ENCODE measurements at regions not wholly inside any gene's neighbourhood (a gene's known extent, or its start where the extent isn't known, plus 50 kb on each side); places are given as distances from the start of the nearest gene placed in this dataset.

DNA sequence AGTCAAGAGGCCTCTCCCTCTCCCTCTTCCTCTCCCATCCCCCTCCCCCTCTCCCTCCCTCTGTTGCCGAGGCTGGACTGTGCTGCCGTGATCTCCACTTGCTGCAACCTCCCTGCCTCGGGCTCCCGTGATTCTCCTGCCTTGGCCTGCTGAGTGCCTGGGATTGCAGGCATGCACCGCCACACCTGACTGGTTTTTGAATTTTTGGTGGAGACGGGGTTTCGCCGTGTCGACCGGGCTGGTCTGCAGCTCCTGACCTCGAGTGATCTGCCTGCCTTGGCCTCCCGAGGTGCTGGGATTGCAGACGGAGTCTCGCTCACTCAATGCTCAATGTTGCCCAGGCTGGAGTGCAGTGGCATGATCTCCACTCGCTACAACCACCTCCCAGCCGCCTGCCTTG lies 165.1 kb downstream of the CENPC start:
- Histone ChIP-seq H3K4me1 (no peaks in the 10 kb centered on the region), H3K27ac (no peak overlapping the region), H3K4me3 (no peak overlapping the region), H3K9me3 (no peaks in the 10 kb centered on the region), H3K36me3 (ENCODE audit: insufficient read depth in 1 of 2, low read depth in 1 of 2) (no peaks in the 10 kb centered on the region), H3K27me3 (ENCODE audit: insufficient read depth in 3 of 3, low read length in 2 of 3) (no peaks in the 10 kb centered on the region)
- TF ChIP-seq, protein P1, sequence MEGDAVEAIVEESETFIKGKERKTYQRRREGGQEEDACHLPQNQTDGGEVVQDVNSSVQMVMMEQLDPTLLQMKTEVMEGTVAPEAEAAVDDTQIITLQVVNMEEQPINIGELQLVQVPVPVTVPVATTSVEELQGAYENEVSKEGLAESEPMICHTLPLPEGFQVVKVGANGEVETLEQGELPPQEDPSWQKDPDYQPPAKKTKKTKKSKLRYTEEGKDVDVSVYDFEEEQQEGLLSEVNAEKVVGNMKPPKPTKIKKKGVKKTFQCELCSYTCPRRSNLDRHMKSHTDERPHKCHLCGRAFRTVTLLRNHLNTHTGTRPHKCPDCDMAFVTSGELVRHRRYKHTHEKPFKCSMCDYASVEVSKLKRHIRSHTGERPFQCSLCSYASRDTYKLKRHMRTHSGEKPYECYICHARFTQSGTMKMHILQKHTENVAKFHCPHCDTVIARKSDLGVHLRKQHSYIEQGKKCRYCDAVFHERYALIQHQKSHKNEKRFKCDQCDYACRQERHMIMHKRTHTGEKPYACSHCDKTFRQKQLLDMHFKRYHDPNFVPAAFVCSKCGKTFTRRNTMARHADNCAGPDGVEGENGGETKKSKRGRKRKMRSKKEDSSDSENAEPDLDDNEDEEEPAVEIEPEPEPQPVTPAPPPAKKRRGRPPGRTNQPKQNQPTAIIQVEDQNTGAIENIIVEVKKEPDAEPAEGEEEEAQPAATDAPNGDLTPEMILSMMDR (IDR thresholded peaks at IDR 0.05): no peak
- WGBS, 3 donors: 85 to 93% (median 89%) methylated on average over 16 of the region's 16 CpGs
- DNase-seq (no peak), ATAC-seq (no peak)
- intact Hi-C loops (cut with DNase I): no loop called here

DNA sequence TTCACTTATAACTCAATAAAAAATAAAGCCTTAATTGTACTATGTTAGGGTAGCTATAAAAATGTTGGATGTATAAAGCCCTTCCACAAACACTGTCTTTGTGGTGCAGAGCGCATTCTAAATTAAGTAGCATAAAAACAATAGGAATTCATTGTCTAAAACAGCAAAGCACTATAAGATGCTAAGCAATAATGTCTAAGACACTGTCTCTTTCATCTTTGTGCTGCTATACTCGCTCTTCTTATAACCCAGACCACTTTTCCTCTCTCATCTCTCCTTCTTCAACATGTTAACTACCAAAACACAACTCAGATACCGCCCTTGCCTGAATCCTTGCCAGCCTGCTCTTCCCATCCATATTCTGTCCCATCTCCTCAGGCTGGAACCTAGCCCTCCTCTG lies 170.0 kb downstream of the CENPC start:
- TF ChIP-seq, protein P1 (IDR thresholded peaks at IDR 0.05): no peak
- no peak for DNase-seq
- H3K4me3 ChIP-seq: no peak overlapping the region
- no peaks in the 10 kb centered on the region for H3K36me3 ChIP-seq (ENCODE audit: insufficient read depth in 1 of 2, low read depth in 1 of 2)
- H3K9me3 ChIP-seq: no peaks in the 10 kb centered on the region
- 79 to 90% (median 85%) methylated on average over 3 of the region's 3 CpGs for WGBS, 3 donors
- no peak for ATAC-seq
- H3K4me1 ChIP-seq: no peaks in the 10 kb centered on the region
- H3K27me3 ChIP-seq (ENCODE audit: insufficient read depth in 3 of 3, low read length in 2 of 3): no peaks in the 10 kb centered on the region
- intact Hi-C loops (cut with DNase I): no loop called here
- H3K27ac ChIP-seq: no peak overlapping the region

DNA sequence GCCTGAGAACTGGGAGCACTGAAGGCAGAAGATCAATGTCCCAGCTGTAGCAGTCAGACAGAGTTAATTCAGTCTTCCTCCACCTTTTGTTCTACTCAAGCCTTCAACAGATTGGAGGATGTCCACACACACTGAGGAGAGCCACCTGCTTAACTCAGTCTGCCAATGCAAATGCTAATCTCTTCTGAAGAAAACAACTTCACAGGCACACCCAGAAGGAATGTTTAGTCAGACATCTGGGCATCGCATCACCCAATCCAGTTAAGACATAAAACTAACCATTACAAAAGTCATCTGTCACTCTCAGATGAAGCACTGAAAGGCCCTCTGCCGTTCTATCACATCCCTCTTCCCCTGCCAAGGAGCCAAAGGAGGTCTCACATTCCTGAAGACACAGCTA lies 173.7 kb downstream of the CENPC start:
- 24 to 37% (median 32%) methylated on average over 2 of the region's 2 CpGs for WGBS, 3 donors
- TF ChIP-seq, protein P1 (IDR thresholded peaks at IDR 0.05): no peak
- Histone ChIP-seq H3K4me3 (no peak overlapping the region), H3K27ac (no peak overlapping the region), H3K36me3 (ENCODE audit: insufficient read depth in 1 of 2, low read depth in 1 of 2) (no peaks in the 10 kb centered on the region), H3K27me3 (ENCODE audit: insufficient read depth in 3 of 3, low read length in 2 of 3) (no peaks in the 10 kb centered on the region), H3K4me1 (no peaks in the 10 kb centered on the region), H3K9me3 (no peaks in the 10 kb centered on the region)
- ATAC-seq (no peak), DNase-seq (no peak)
- intact Hi-C loops (cut with DNase I): no loop called here

DNA sequence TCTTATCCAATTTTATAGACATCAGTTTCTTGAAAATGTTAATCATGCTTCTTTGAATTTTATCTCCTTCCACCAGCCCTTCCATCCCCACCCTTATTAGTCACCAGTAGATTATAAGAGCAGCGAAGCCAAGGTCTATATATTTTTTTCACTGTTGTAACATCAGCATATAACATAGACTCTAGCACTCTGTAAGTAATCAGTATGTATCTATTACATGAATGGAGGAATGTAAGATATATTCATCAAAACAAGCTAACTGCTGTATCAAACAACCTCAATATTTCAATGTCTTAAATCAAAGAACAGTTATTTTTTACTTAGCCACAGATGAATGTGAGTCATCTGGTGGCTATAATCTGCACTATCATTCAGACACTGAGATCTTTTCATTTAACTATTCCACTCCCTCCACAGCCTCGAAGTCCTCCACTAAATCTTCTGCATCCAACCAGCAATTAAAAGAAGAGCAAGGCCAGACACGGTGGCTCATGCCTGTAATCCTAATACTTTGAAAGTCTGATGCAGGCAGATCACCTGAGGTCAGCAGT lies 178.9 kb downstream of the CENPC start:
- no peak overlapping the region for H3K27ac ChIP-seq
- no peak for DNase-seq
- H3K27me3 ChIP-seq (ENCODE audit: insufficient read depth in 3 of 3, low read length in 2 of 3): no peaks in the 10 kb centered on the region
- H3K9me3 ChIP-seq: no peaks in the 10 kb centered on the region
- 59 to 72% (median 66%) methylated on average over 3 of the region's 3 CpGs for WGBS, 3 donors
- TF ChIP-seq, protein P1 (IDR thresholded peaks at IDR 0.05): no peak
- no peak for ATAC-seq
- no peaks in the 10 kb centered on the region for H3K36me3 ChIP-seq (ENCODE audit: insufficient read depth in 1 of 2, low read depth in 1 of 2)
- intact Hi-C loops (cut with DNase I): no loop called here
- H3K4me1 ChIP-seq: no peaks in the 10 kb centered on the region
- H3K4me3 ChIP-seq: no peak overlapping the region

DNA sequence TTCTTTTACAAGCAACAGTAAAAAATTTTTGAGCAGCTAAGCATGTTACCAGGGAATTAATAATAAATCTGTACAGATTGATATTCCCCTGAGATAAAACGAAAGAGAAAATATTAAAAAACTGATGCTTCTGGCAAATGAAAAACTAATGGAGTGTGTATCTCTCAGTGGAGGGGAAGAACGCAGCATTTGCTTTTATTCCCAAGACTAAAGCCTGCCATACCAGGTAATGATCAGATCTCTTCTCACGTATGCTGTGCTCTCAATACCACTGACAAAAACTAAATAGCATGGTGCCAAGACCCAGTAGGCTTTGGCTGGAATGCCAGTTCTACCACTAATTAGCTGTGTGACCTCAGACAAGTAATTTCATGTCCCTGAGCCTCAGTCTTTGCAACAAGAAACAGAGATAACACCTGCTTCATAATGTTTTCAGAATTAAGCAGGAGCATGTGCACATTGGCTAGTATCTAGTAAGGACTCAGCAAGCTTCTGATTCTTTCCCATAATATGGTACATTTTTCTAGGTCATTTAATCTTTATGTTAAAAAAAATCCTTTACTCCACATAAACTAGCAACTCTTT lies 179.6 kb downstream of the CENPC start:
- no peaks in the 10 kb centered on the region for H3K4me1 ChIP-seq
- no peak overlapping the region for H3K4me3 ChIP-seq
- 52 to 61% (median 54%) methylated on average over 3 of the region's 3 CpGs for WGBS, 3 donors
- no peak for ATAC-seq
- TF ChIP-seq, protein P1 (IDR thresholded peaks at IDR 0.05): no peak
- H3K27me3 ChIP-seq (ENCODE audit: insufficient read depth in 3 of 3, low read length in 2 of 3): no peaks in the 10 kb centered on the region
- H3K27ac ChIP-seq: no peak overlapping the region
- no peak for DNase-seq
- H3K36me3 ChIP-seq (ENCODE audit: insufficient read depth in 1 of 2, low read depth in 1 of 2): no peaks in the 10 kb centered on the region
- intact Hi-C loops (cut with DNase I): no loop called here
- H3K9me3 ChIP-seq: no peaks in the 10 kb centered on the region
